Neural cell (in vitro differentiated cells): ENCODE measurements at regions not wholly inside any gene's neighbourhood (a gene's known extent, or its start where the extent isn't known, plus 50 kb on each side); places are given as distances from the start of the nearest gene placed in this dataset.

Source experiments
- EZH2 ChIP-seq: fragments of 200-600, 300-800 bp; shearing (Covaris generic), sonication (generic); IDR thresholded peaks from 2 replicates; pipeline ENCODE4 v1.6.1; 2014; ENCODE audit warnings: antibody characterized with exemption, low read length, borderline replicate concordance, mild to moderate bottlenecking; ENCODE audit not compliant: insufficient read depth, poor library complexity, severe bottlenecking
- POLR2AphosphoS5 ChIP-seq: IDR thresholded peaks from 2 replicates; pipeline ENCODE4 v1.6.1; 2012
- REST ChIP-seq: IDR thresholded peaks from 2 replicates; pipeline ENCODE4 v1.6.1; 2012; ENCODE audit warnings: borderline replicate concordance
- SMC3 ChIP-seq: fragments of 450-650 bp; conservative IDR thresholded peaks from 2 replicates; pipeline ENCODE4 v1.6.1; 2014; ENCODE audit warnings: antibody characterized with exemption, mild to moderate bottlenecking, moderate library complexity; ENCODE audit not compliant: poor library complexity
- TF ChIP-seq, protein P1 (sequence below): fragments of 450-650 bp; IDR thresholded peaks from 2 replicates; pipeline ENCODE4 v1.5.1; 2014; ENCODE audit warnings: antibody characterized with exemption, mild to moderate bottlenecking, moderate library complexity; ENCODE audit not compliant: poor library complexity, severe bottlenecking

- TF ChIP-seq, protein P1, sequence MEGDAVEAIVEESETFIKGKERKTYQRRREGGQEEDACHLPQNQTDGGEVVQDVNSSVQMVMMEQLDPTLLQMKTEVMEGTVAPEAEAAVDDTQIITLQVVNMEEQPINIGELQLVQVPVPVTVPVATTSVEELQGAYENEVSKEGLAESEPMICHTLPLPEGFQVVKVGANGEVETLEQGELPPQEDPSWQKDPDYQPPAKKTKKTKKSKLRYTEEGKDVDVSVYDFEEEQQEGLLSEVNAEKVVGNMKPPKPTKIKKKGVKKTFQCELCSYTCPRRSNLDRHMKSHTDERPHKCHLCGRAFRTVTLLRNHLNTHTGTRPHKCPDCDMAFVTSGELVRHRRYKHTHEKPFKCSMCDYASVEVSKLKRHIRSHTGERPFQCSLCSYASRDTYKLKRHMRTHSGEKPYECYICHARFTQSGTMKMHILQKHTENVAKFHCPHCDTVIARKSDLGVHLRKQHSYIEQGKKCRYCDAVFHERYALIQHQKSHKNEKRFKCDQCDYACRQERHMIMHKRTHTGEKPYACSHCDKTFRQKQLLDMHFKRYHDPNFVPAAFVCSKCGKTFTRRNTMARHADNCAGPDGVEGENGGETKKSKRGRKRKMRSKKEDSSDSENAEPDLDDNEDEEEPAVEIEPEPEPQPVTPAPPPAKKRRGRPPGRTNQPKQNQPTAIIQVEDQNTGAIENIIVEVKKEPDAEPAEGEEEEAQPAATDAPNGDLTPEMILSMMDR = no peak
- no peak for TF ChIP-seq REST
- TF ChIP-seq EZH2 = no peak
- no peak for TF ChIP-seq POLR2AphosphoS5
- TF ChIP-seq SMC3 = no peak
Observed at GRCh38 chr6:19902201-19902600, 65.0 kb downstream of the ID4 start.
